ENCODE measurements at regions not wholly inside any gene's neighbourhood (a gene's known extent, or its start where the extent isn't known, plus 50 kb on each side); places are given as distances from the start of the nearest gene placed in this dataset.

GRCh38 chr2:8198766-8199382, 483.0 kb upstream of the ID2 start:
- TF ChIP-seq CTCF (IDR thresholded peaks at IDR 0.05) (no peak), POLR2AphosphoS5 (IDR thresholded peaks at IDR 0.05) (no peak), POLR2A (IDR thresholded peaks at IDR 0.05; ENCODE audit: low read depth) (no peak), EP300 (IDR thresholded peaks at IDR 0.05) (no peak)

All from esophagus muscularis mucosa (tissue), 4 donors.